T-cell (primary cell): ENCODE measurements at regions not wholly inside any gene's neighbourhood (a gene's known extent, or its start where the extent isn't known, plus 50 kb on each side); places are given as distances from the start of the nearest gene placed in this dataset.

Source experiments
- ATAC-seq, 4 experiments: fragments of 200-7000 bp in 3 of 4; fragments of 150-1000 bp in 1 of 4; cut with Tn5 transposase; replicated peaks in 1 of 4; 1 replicate in 3 of 4; 2 replicates in 1 of 4; pipeline ENCODE4 v1.10.0; 2021; ENCODE audit warnings: moderate library complexity in 3 of 4, mild to moderate bottlenecking in 2 of 4, moderate number of reproducible peaks in 1 of 4
- CTCF ChIA-PET, 2 donors: fragments of 300-600 bp; sonication (Branson Sonifier 250); formaldehyde crosslinking; loops; one replicate each; lab custom pipeline; 2022; ENCODE audit warnings: antibody characterized with exemption in 2 of 2; lab: Charles Lee
- POLR2A ChIA-PET, 2 donors: fragments of 300-600 bp; sonication (Branson Sonifier 250); formaldehyde crosslinking; loops; one replicate each; lab custom pipeline; 2022; ENCODE audit warnings: antibody characterized with exemption in 2 of 2; lab: Charles Lee
- DNase-seq, 35 experiments: peaks; one replicate each; pipeline versions ENCODE4 v3.0.0 to v3.0.0-alpha.2; 2013 to 2023
- H3K27ac ChIP-seq: one replicate; pipeline ENCODE4 v1.5.1; 2013; ENCODE audit warnings: low read length
- H3K27me3 ChIP-seq, 2 experiments: replicated peaks in 1 of 2; 1 replicate in 1 of 2; 2 replicates in 1 of 2; pipeline versions ENCODE4 v1.6.1 to v1.7.0; 2013; ENCODE audit warnings: low read length in 1 of 2, mixed read lengths in 1 of 2; ENCODE audit not compliant: control insufficient read depth in 2 of 2, insufficient read depth in 2 of 2; ENCODE audit errors: extremely low read depth in 1 of 2
- H3K36me3 ChIP-seq, 2 donors: 1 replicate in 1 of 2; 2 replicates in 1 of 2; pipeline versions ENCODE4 v1.6.1 to v1.7.0; 2013; ENCODE audit warnings: low read length in 1 of 2; ENCODE audit not compliant: control insufficient read depth in 2 of 2, insufficient read depth in 1 of 2; ENCODE audit errors: extremely low read depth in 1 of 2
- H3K4me1 ChIP-seq, 2 experiments: 1 replicate in 1 of 2; 2 replicates in 1 of 2; pipeline versions ENCODE4 v1.6.1 to v1.7.0; 2013; ENCODE audit warnings: low read length in 2 of 2, mixed read lengths in 1 of 2; ENCODE audit not compliant: insufficient read depth in 2 of 2, control insufficient read depth in 1 of 2; ENCODE audit errors: extremely low read depth in 1 of 2
- H3K4me3 ChIP-seq, 2 donors: 1 replicate in 1 of 2; 2 replicates in 1 of 2; pipeline versions ENCODE4 v1.5.1 to v1.7.0; 2013; ENCODE audit warnings: mild to moderate bottlenecking in 2 of 2, low read length in 1 of 2, moderate library complexity in 1 of 2; ENCODE audit not compliant: control insufficient read depth in 1 of 2; ENCODE audit errors: extremely low read depth in 1 of 2
- H3K9me3 ChIP-seq: 2 replicates; pipeline ENCODE4 v1.7.0; 2013
- H3K27ac Mint-ChIP-seq, 2 donors: one replicate each; pipeline ENCODE4 v1.8.0; 2020 to 2021; ENCODE audit warnings: mild to moderate bottlenecking in 2 of 2, mixed read lengths in 2 of 2
- H3K27me3 Mint-ChIP-seq, 2 donors: one replicate each; pipeline ENCODE4 v1.8.0; 2021 to 2022; ENCODE audit warnings: mixed read lengths in 2 of 2
- H3K36me3 Mint-ChIP-seq: one replicate; pipeline ENCODE4 v1.8.0; 2021; ENCODE audit warnings: mixed read lengths
- H3K4me1 Mint-ChIP-seq, 3 donors: one replicate each; pipeline ENCODE4 v1.8.0; 2020 to 2022; ENCODE audit warnings: mixed read lengths in 3 of 3, mild to moderate bottlenecking in 1 of 3
- H3K4me3 Mint-ChIP-seq, 3 donors: one replicate each; pipeline ENCODE4 v1.8.0; 2020 to 2022; ENCODE audit warnings: mild to moderate bottlenecking in 3 of 3, mixed read lengths in 3 of 3, moderate library complexity in 3 of 3
- H3K9me3 Mint-ChIP-seq, 3 donors: one replicate each; pipeline ENCODE4 v1.8.0; 2020 to 2022; ENCODE audit warnings: mixed read lengths in 3 of 3
- WGBS: methylation state at CpG from one replicate; pipeline ENCODE4 v1.1.5; 2013; ENCODE audit warnings: missing lambda C conversion rate; ENCODE audit not compliant: insufficient coverage; 5-methylcytosine and 5-hydroxymethylcytosine counted together

- Mint-ChIP-seq H3K4me1 (peaks cover 39 to 44% (median 42%) of the 10 kb centered on the region in 3 donors), H3K36me3 (peaks cover 61% of the 10 kb centered on the region), H3K27ac (no peak overlapping the region), H3K4me3 (no peak overlapping the region), H3K27me3 (no peaks in the 10 kb centered on the region), H3K9me3 (no peaks in the 10 kb centered on the region)
- ChIA-PET POLR2A (no interaction called here), CTCF (interaction anchor here in 1 of 2 donors (1.0 kb wide), 1 partner anchor 10 kb away, joined by 3 read pairs; no protein-coding TSS in a partner anchor)
- no peak overlapping the region for H3K4me3 ChIP-seq
- peaks cover 0 to 3% of the 10 kb centered on the region in 2 experiments for H3K4me1 ChIP-seq
- DNase-seq (no peak), ATAC-seq (no peak)
- peaks cover 0 to 17% of the 10 kb centered on the region in 2 donors for H3K36me3 ChIP-seq
- H3K27me3 ChIP-seq = no peaks in the 10 kb centered on the region
- no peak overlapping the region for H3K27ac ChIP-seq
- no peaks in the 10 kb centered on the region for H3K9me3 ChIP-seq
- whole genome bisulfite sequencing = no CpG with 5 or more reads among the region's 1 CpG
Measured at GRCh38 chr18:46256078-46256477, 151.9 kb downstream of the HAUS1 start.

DNA sequence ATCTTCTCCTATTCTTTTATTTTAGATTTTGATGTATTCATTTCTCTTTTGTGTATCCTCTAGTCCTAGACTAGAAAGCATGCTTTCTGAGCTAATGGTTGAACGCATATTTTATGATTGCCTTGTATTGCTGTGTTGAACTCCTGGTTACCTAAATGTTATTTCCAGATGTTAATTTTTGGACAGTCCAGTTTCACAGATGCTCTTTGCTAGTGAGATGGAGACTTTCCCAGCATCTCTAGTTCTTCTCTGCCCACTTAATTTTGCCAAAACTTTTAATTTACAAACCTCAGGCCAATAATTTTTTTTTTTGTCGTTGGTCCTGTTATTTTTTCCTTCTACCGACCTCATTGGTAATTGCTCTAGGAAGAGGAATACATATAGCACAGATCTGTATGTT lies 153.2 kb downstream of the HAUS1 start:
- DNase-seq (no peak), ATAC-seq (no peak)
- Histone ChIP-seq H3K4me1 (peaks cover 0 to 2% of the 10 kb centered on the region in 2 experiments), H3K9me3 (no peaks in the 10 kb centered on the region), H3K36me3 (peaks cover 2 to 20% of the 10 kb centered on the region in 2 donors), H3K27me3 (no peaks in the 10 kb centered on the region), H3K27ac (no peak overlapping the region), H3K4me3 (no peak overlapping the region)
- Mint-ChIP-seq H3K4me3 (no peak overlapping the region), H3K27me3 (no peaks in the 10 kb centered on the region), H3K4me1 (peaks cover 44 to 52% (median 46%) of the 10 kb centered on the region in 3 donors), H3K36me3 (peaks cover 73% of the 10 kb centered on the region), H3K27ac (no peak overlapping the region), H3K9me3 (no peaks in the 10 kb centered on the region)
- POLR2A ChIA-PET = no interaction called here
- CTCF ChIA-PET = no interaction called here
- WGBS = no CpG with 5 or more reads among the region's 3 CpGs

DNA sequence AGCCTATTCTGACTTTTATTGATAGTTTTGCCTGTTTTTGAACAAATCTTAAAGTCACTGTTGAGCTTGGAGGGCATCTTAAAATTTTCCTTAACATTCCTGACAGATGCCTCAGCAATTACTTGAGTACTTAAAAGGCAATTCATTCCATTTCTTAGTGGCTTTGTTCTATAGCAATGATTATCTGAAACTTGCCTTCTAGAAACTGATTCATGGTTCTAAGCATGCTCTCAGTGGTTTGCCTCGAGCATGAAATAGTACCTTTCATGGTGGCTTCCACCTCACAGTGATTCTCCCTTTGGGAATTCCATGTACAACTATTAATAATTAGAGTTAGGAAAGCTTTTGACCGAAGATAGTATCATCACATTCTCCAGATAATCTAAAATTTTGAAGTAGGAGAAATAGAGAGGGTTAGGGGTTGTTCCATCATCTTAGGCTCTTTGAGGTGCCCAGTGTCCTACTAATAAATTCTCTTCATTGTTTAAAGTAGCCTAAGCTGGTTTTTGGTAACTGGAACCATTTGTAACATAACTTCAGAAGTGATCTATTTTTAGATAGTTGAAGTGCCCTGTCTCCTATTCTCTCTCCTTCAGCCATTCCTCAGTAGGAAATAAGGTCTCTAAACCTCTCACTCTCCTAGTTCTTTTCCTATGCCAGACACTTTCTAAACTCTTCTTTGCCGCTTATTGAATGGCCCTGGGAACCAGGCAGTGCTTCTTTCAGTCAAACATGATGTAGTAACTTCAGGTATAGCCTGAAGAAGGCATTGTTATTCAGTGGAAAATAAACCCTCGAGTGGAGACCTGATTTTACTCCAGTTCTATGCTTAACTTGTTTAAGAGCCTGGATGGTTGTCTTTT lies 156.1 kb downstream of the HAUS1 start:
- peaks cover 57 to 68% (median 62%) of the 10 kb centered on the region in 3 donors for H3K4me1 Mint-ChIP-seq
- WGBS = no CpG with 5 or more reads among the region's 4 CpGs
- no peaks in the 10 kb centered on the region for H3K27me3 ChIP-seq
- H3K4me1 ChIP-seq = peaks cover 0 to 3% of the 10 kb centered on the region in 2 experiments
- H3K36me3 ChIP-seq = peaks cover 2 to 31% of the 10 kb centered on the region in 2 donors
- no peak overlapping the region for H3K4me3 ChIP-seq
- no peak overlapping the region for H3K27ac ChIP-seq
- ChIA-PET POLR2A (interaction anchor here (0.6 kb wide), 2 partner anchors 17 to 42 kb away, joined by 3 to 4 read pairs; no protein-coding TSS in a partner anchor), CTCF (interaction anchor here in 1 of 2 donors (0.6 kb wide), 1 partner anchor 16 kb away, joined by 5 read pairs; no protein-coding TSS in a partner anchor)
- DNase-seq (no peak), ATAC-seq (no peak)
- peaks cover 76% of the 10 kb centered on the region for H3K36me3 Mint-ChIP-seq
- H3K4me3 Mint-ChIP-seq = no peak overlapping the region
- H3K9me3 Mint-ChIP-seq = no peaks in the 10 kb centered on the region
- H3K27me3 Mint-ChIP-seq = no peaks in the 10 kb centered on the region
- H3K27ac Mint-ChIP-seq = no peak overlapping the region
- H3K9me3 ChIP-seq = no peaks in the 10 kb centered on the region

GRCh38 chr18:46260879-46261143 lies 156.6 kb downstream of the HAUS1 start:
- H3K4me1 Mint-ChIP-seq = peaks cover 57 to 69% (median 60%) of the 10 kb centered on the region in 3 donors

GRCh38 chr18:46261799-46262198 lies 157.6 kb downstream of the HAUS1 start:
- no peak for DNase-seq
- Mint-ChIP-seq H3K4me1 (peaks cover 52 to 67% (median 55%) of the 10 kb centered on the region in 3 donors), H3K36me3 (peaks cover 76% of the 10 kb centered on the region)

More at GRCh38 chr18:46260879-46261143, 156.6 kb downstream of the HAUS1 start:
- H3K4me1 ChIP-seq = peaks cover 0 to 4% of the 10 kb centered on the region in 2 experiments
- H3K27ac ChIP-seq = no peak overlapping the region
- H3K36me3 ChIP-seq = peaks cover 2 to 36% of the 10 kb centered on the region in 2 donors
- Mint-ChIP-seq H3K27ac (no peak overlapping the region), H3K36me3 (peaks cover 80% of the 10 kb centered on the region), H3K4me3 (no peak overlapping the region), H3K27me3 (no peaks in the 10 kb centered on the region), H3K9me3 (no peaks in the 10 kb centered on the region)
- ChIA-PET CTCF (no interaction called here), POLR2A (no interaction called here)
- no peak overlapping the region for H3K4me3 ChIP-seq
- no peaks in the 10 kb centered on the region for H3K9me3 ChIP-seq
- ATAC-seq (no peak), DNase-seq (no peak)
- no CpG with 5 or more reads among the region's 3 CpGs for WGBS
- no peaks in the 10 kb centered on the region for H3K27me3 ChIP-seq

GRCh38 chr18:46262856-46263255 lies 158.7 kb downstream of the HAUS1 start:
- no peak overlapping the region for H3K4me3 Mint-ChIP-seq
- Histone ChIP-seq H3K9me3 (no peaks in the 10 kb centered on the region), H3K27ac (no peak overlapping the region), H3K4me1 (peaks cover 0 to 4% of the 10 kb centered on the region in 2 experiments), H3K36me3 (peaks cover 2 to 45% of the 10 kb centered on the region in 2 donors), H3K27me3 (no peaks in the 10 kb centered on the region), H3K4me3 (no peak overlapping the region)
- H3K27ac Mint-ChIP-seq = no peak overlapping the region
- no peaks in the 10 kb centered on the region for H3K27me3 Mint-ChIP-seq
- no peaks in the 10 kb centered on the region for H3K9me3 Mint-ChIP-seq
- ChIA-PET POLR2A (no interaction called here), CTCF (interaction anchor here in 1 of 2 donors (0.6 kb wide), 1 partner anchor 1855 kb away, joined by 4 read pairs; no protein-coding TSS in a partner anchor)
- H3K4me1 Mint-ChIP-seq = peaks cover 42 to 66% (median 48%) of the 10 kb centered on the region in 3 donors
- no peak for ATAC-seq
- peaks cover 75% of the 10 kb centered on the region for H3K36me3 Mint-ChIP-seq
- DNase-seq = no peak
- 80% methylated on average over 2 of the region's 4 CpGs for WGBS

More at GRCh38 chr18:46261799-46262198, 157.6 kb downstream of the HAUS1 start:
- H3K9me3 ChIP-seq = no peaks in the 10 kb centered on the region
- WGBS = 80% methylated on average over 1 of the region's 1 CpG
- H3K4me1 ChIP-seq = peaks cover 0 to 4% of the 10 kb centered on the region in 2 experiments
- no peak overlapping the region for H3K4me3 Mint-ChIP-seq
- ChIA-PET POLR2A (interaction anchor here in 1 of 2 donors (0.5 kb wide), 1 partner anchor 120 kb away, joined by 3 read pairs; no protein-coding TSS in a partner anchor), CTCF (no interaction called here)
- H3K27ac Mint-ChIP-seq = no peak overlapping the region
- no peak overlapping the region for H3K4me3 ChIP-seq
- no peaks in the 10 kb centered on the region for H3K27me3 Mint-ChIP-seq
- no peak overlapping the region for H3K27ac ChIP-seq
- peaks cover 2 to 40% of the 10 kb centered on the region in 2 donors for H3K36me3 ChIP-seq
- ATAC-seq = no peak
- H3K27me3 ChIP-seq = no peaks in the 10 kb centered on the region
- no peaks in the 10 kb centered on the region for H3K9me3 Mint-ChIP-seq
